ENCODE measurements at regions not wholly inside any gene's neighbourhood (a gene's known extent, or its start where the extent isn't known, plus 50 kb on each side); places are given as distances from the start of the nearest gene placed in this dataset.
A peak's percentile ranks its signal among the peaks of the same experiment; 100 is the strongest.

- H3K4me3 ChIP-seq (ENCODE audit: low read depth, low read length) = no peak overlapping the region
- ChIA-PET POLR2A (no interaction called here), CTCF (no interaction called here)
- no peak for DNase-seq (ENCODE audit: low read depth, low spot score)
- no peak for TF ChIP-seq CTCF (IDR thresholded peaks at IDR 0.05; ENCODE audit: insufficient read depth, low read length, missing control alignments)
Measured at GRCh38 chr3:106341586-106342162, 472.9 kb upstream of the CBLB start.

- TF ChIP-seq CTCF (IDR thresholded peaks at IDR 0.05; ENCODE audit: insufficient read depth, low read length, missing control alignments) = no peak
- H3K4me3 ChIP-seq (ENCODE audit: low read depth, low read length) = no peak overlapping the region
- ChIA-PET CTCF (no interaction called here), POLR2A (no interaction called here)
- no peak for DNase-seq (ENCODE audit: low read depth, low spot score)
Measured at GRCh38 chr3:106342386-106342785, 473.6 kb upstream of the CBLB start.

GRCh38 chr3:106343811-106344210 lies 475.0 kb upstream of the CBLB start:
- DNase-seq (ENCODE audit: low read depth, low spot score) = no peak
- no peak overlapping the region for H3K4me3 ChIP-seq (ENCODE audit: low read depth, low read length)
- ChIA-PET CTCF (no interaction called here), POLR2A (interaction anchor here (1.3 kb wide), 1 partner anchor 506 kb away, joined by 7 read pairs; no protein-coding TSS in a partner anchor)
- no peak for TF ChIP-seq CTCF (IDR thresholded peaks at IDR 0.05; ENCODE audit: insufficient read depth, low read length, missing control alignments)

DNA sequence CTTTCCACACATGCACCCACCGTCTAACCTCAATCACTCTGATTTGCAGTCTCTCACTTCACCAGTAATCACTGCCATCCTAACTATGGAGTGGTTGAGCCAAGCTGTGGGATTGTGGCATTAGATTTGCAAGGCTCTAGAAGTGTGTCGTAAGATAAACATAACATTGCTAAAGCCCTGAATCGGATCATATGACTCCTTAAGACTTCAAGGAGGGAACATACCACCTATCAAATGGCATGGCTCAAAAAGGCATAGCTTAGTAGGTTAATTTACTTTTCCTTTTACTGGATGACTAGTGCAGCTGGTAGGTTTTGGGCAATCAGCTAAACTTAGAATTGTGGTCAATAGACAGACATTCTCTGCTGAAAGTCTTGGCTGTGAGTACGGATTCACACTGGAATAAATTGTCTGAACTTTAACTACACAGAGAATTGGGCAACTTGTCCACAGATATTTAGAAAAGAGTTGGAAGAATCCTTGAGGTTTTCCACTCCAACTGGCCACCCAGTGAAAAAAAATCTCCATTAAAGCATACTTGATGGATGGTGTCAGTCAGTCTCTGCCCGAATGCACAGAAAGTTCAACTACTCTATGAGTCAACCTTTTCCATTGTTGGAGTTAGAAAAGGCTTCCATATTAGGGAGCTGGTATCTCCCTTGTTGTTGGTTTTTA lies 476.7 kb upstream of the CBLB start:
- no peak overlapping the region for H3K4me3 ChIP-seq (ENCODE audit: low read depth, low read length)
- ChIA-PET POLR2A (interaction anchor here (0.6 to 1.2 kb wide), 6 partner anchors 31 to 510 kb away, joined by 3 to 4 read pairs (median 3); partner anchors contain the start of gene CBLB), CTCF (interaction anchor here (0.7 to 2.0 kb wide), 2 partner anchors 15 to 29 kb away, joined by 4 to 6 read pairs; no protein-coding TSS in a partner anchor)
- TF ChIP-seq CTCF (IDR thresholded peaks at IDR 0.05; ENCODE audit: insufficient read depth, low read length, missing control alignments) = no peak
- DNase-seq (ENCODE audit: low read depth, low spot score) = peak; percentile 100

DNA sequence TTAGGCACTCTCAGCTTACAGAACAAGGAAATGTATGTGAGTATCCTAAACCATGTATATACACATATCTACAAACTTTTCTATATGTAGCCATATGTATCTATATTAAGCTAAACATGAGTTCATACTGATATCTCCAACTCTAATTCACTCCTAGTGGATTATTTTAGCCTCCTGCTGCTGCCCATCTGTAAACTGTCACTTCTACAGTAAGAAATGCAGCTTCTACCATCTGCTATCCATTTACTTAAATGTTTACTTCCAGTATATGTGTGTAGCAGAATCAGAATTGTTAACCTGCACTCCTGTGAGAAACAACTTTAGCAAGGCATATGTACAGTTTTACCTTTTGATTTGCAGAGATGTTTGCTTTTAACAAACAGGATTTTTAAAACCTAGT lies 478.5 kb upstream of the CBLB start:
- POLR2A ChIA-PET = no interaction called here
- CTCF ChIA-PET = no interaction called here

More for the DNA sequence above, 478.5 kb upstream of the CBLB start:
- TF ChIP-seq CTCF (IDR thresholded peaks at IDR 0.05; ENCODE audit: insufficient read depth, low read length, missing control alignments) = no peak
- DNase-seq (ENCODE audit: low read depth, low spot score) = no peak
- H3K4me3 ChIP-seq (ENCODE audit: low read depth, low read length) = no peak overlapping the region

Measured in AG04449 (cell line).